ENCODE measurements at regions not wholly inside any gene's neighbourhood (a gene's known extent, or its start where the extent isn't known, plus 50 kb on each side); places are given as distances from the start of the nearest gene placed in this dataset.

- no peak for DNase-seq (ENCODE audit: extremely low read depth in 1 of 2, low read depth in 1 of 2)
Observed at GRCh38 chr2:217110550-217110949, 250.7 kb upstream of the TNP1 start.

GRCh38 chr2:217108575-217109027, 248.7 kb upstream of the TNP1 start:
- no peak for DNase-seq (ENCODE audit: extremely low read depth in 1 of 2, low read depth in 1 of 2)

GRCh38 chr2:217108086-217108485, 248.2 kb upstream of the TNP1 start:
- no peak for DNase-seq (ENCODE audit: extremely low read depth in 1 of 2, low read depth in 1 of 2)

DNA sequence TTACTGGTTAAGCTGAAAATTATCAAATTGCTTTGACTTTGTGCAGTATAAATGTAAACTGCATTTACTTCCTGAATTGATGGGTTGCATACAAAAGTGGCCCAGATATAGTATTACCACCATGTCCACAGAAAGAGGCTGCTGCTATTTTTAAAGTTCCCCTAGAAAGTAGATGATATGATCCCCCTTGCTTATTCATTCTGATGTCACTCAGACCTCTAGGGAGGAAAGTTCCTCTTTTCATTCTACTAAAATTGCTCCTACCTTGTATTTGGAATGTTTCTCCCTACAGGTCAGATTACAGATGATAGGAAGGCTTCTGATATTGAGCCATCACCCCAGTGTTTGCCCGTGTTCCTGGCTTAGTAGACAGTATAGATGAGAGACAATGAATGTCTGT, 247.6 kb upstream of the TNP1 start:
- no peak for DNase-seq (ENCODE audit: extremely low read depth in 1 of 2, low read depth in 1 of 2)

- no peak for DNase-seq (ENCODE audit: extremely low read depth in 1 of 2, low read depth in 1 of 2)
Observed at GRCh38 chr2:217106650-217107014, 246.8 kb upstream of the TNP1 start.

GRCh38 chr2:217105733-217106649, 246.1 kb upstream of the TNP1 start:
- DNase-seq (ENCODE audit: extremely low read depth in 1 of 2, low read depth in 1 of 2): no peak

DNA sequence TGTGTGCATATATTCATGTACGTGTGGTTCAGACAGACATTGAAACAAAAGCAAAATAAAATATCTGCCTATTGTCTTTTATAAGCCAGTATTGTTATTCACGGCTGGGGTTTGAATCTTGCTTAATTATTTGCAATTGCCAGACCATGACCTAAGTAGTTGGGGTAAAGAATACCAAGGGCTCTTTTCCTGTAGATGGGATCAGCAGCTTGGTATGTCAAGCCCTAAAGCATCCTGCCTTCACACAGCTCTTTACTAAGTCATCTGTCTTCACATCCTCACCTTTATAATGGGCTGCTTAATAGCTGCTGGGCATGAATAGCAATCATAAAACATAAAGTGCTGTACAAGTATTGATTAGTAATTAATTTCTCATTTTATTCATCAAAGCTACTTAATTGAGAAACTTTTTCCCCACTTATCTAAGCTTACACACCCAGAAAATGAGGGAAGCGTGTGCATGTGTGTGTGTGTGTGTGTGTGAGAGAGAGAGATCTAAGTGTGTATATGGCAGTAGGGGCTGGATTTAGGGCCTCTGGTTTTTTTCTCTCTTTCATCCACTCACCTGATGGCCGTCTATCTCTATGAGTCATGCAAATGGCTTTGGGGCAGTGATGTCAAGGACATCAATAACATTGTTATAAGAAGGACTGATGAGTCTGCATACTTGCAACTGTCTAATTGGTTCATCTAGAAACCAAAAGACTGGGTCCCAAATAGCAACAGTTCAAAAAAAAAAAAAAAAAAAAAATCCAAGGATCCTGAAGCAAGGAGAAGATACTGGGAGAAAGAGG, 244.1 kb upstream of the TNP1 start:
- no peak for DNase-seq (ENCODE audit: extremely low read depth in 1 of 2, low read depth in 1 of 2)

DNA sequence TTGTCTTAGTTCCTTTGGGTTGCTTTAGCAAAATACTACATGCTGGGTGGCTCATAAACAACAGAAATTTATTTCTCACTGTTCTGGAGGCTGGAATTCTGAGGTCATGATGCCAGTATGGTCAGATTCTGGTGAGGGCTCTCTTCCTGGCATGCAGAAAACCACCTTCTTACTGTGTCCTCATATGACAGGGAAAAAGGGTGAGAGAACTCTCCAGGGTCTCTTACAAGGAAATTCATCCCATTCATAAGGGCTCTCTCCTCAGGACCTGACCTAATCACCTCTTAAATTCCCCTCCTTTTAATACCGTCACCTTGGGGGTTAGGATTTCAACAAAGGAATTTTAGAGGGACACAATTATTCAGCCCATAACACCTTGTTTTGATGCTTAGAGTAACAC, 243.1 kb upstream of the TNP1 start:
- no peak for DNase-seq (ENCODE audit: extremely low read depth in 1 of 2, low read depth in 1 of 2)

GRCh38 chr2:217101972-217102371, 242.1 kb upstream of the TNP1 start:
- DNase-seq (ENCODE audit: extremely low read depth in 1 of 2, low read depth in 1 of 2): no peak

DNA sequence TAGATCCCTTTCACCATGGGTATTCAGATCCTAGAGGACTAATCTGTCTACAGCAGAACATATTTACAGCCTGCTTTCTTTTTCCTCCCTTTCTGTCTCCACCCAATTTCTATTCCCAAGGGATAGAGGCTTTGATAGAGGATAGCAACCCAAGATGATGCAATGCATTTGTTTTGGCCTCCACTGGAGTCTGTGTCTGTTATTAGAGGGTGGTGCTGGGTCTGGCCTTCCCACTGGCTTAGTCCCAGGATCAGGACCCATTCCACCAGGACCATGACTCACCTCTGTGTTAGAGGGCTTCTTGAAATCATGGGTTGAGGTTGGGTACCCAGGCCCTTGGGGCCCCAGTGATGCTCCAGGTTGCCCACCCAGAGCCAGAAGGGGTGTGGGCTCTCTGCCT, 239.7 kb upstream of the TNP1 start:
- no peak for DNase-seq (ENCODE audit: extremely low read depth in 1 of 2, low read depth in 1 of 2)

GRCh38 chr2:217098435-217098834, 238.6 kb upstream of the TNP1 start:
- no peak for DNase-seq (ENCODE audit: extremely low read depth in 1 of 2, low read depth in 1 of 2)

DNA sequence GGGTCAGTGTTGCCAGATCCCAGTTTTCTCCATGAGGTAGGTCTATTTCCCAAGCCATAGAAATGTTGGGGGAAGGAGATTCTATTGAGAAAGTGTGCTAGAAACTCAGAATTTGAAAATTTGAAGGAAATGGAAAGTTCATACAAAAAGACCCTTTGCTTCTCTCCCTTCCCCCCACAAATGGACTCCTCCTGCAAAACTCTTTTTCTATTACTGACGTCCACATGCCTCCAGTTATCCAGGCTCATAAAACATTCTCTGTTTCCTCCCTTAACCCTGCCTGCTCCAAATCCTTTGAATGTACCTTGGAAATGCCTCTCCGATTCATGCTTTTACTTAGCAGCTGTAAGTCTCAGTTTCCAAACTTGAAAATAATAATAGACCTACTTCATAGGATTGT, 237.5 kb upstream of the TNP1 start:
- DNase-seq (ENCODE audit: extremely low read depth in 1 of 2, low read depth in 1 of 2): no peak

- no peak for DNase-seq (ENCODE audit: extremely low read depth in 1 of 2, low read depth in 1 of 2)
Observed at GRCh38 chr2:217096474-217097225, 236.8 kb upstream of the TNP1 start.

- no peak for DNase-seq (ENCODE audit: extremely low read depth in 1 of 2, low read depth in 1 of 2)
Observed at GRCh38 chr2:217095511-217096205, 235.8 kb upstream of the TNP1 start.

DNA sequence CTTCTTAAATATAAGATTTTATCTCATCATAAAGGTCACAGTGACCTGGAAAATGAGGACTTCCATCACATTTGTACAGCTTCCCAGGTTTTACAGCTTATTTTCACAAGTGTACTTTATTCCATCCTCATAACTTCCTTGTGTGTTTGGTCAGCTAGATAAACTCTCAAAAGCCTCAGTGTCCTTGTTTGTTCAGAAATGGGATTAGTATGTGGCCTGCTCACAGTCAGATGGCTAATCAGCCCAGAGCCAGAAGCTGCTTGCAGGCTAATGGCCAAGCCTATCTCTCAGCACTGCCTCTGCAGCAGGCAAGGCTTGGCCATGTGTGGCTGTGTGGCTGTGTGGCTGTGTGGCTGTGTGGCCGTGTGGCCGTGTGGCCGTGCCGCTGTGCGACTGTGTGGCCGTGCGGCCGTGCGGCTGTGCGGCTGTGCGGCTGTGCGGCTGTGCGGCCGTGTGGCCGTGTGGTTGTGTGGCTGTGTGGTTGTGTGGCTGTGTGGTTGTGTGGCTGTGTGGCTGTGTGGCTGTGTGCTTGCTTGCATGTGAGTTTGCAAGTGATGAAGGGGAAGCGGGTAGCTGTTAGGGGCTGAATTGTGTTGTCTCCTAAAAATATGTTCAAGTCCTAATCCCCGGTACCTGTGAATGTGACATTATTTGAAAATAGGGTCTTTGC, 233.0 kb upstream of the TNP1 start:
- no peak for DNase-seq (ENCODE audit: extremely low read depth in 1 of 2, low read depth in 1 of 2)

DNA sequence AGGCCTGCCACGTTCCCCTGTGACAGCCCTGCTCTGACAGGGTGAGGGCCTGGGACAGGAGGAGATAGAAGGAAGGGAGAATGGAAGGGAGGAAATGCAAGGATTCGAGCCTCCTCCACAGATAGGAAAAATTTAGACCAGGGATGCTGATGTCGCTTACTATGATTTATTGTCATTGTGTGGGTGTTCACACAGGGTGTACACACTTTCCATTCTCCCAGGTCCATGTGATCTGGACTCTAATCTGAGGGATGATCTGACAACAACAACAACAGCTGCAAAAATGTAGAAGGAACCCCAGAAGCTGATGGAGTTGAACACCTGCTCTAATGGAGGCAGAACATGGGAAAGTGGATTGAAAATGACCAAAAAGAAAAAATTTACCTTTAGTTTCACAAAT, 231.7 kb upstream of the TNP1 start:
- DNase-seq (ENCODE audit: extremely low read depth in 1 of 2, low read depth in 1 of 2): no peak

DNA sequence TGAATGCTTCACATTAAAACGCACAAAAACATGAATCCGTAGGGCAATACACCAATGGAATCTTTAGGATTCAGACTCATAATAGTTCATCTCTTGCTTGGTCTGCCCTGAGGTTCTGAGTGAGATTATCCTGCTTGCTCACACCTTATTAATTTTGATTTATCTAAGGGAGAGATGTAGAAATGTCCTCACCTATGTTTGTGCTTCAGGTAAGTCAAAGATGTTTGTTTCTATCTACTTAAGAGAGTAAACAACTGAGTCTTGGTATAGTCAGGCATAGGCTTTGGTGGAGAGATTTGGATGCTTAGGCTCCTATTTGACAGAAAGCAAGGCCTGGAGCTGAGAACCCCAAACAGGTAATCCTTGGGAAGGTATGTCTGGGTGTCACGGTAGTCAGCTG, 231.0 kb upstream of the TNP1 start:
- no peak for DNase-seq (ENCODE audit: extremely low read depth in 1 of 2, low read depth in 1 of 2)

- DNase-seq (ENCODE audit: extremely low read depth in 1 of 2, low read depth in 1 of 2): no peak
Observed at GRCh38 chr2:217090024-217090473, 230.2 kb upstream of the TNP1 start.

- no peak for DNase-seq (ENCODE audit: extremely low read depth in 1 of 2, low read depth in 1 of 2)
Observed at GRCh38 chr2:217086718-217087117, 226.9 kb upstream of the TNP1 start.

- peak in 1 of 2 donors; percentile 43 for DNase-seq (ENCODE audit: extremely low read depth in 1 of 2, low read depth in 1 of 2)
Observed at GRCh38 chr2:217086038-217086522, 226.2 kb upstream of the TNP1 start.

All from stimulated activated CD8-positive, alpha-beta memory T cell treated with anti-CD3 and anti-CD28 coated beads, Interleukin-7, amount 100 ng/mL, for 48 hours (primary cell).